Peyer's patch (tissue), 4 donors: ENCODE measurements at regions not wholly inside any gene's neighbourhood (a gene's known extent, or its start where the extent isn't known, plus 50 kb on each side); places are given as distances from the start of the nearest gene placed in this dataset.

Source experiments
- DNase-seq, 3 donors: peaks; one replicate each; pipeline ENCODE4 v3.0.0-alpha.2; 2017 to 2019
- H3K27ac ChIP-seq, 4 donors: fragments of 200-600 bp; sonication (generic); one replicate each; pipeline ENCODE4 v1.5.1; 2016 to 2019
- H3K27me3 ChIP-seq, 2 donors: fragments of 200-600 bp; sonication (generic); one replicate each; pipeline ENCODE4 v1.5.1; 2019
- H3K36me3 ChIP-seq, 3 donors: fragments of 200-600 bp; sonication (generic); one replicate each; pipeline ENCODE4 v1.5.1; 2016 to 2019
- H3K4me1 ChIP-seq, 4 donors: fragments of 200-600 bp; sonication (generic); one replicate each; pipeline ENCODE4 v1.5.1; 2016 to 2019
- H3K4me3 ChIP-seq, 4 donors: fragments of 200-600 bp; sonication (generic); 1 replicate in 3 of 4; 2 replicates in 1 of 4; pipeline ENCODE4 v1.5.1; 2016 to 2019; ENCODE audit warnings: mild to moderate bottlenecking in 1 of 4
- H3K9me3 ChIP-seq, 4 donors: fragments of 200-600 bp; sonication (generic); one replicate each; pipeline ENCODE4 v1.5.1; 2016 to 2019; ENCODE audit warnings: mild to moderate bottlenecking in 1 of 4
- POLR2A ChIP-seq, 2 donors: fragments of 450-650 bp; IDR thresholded peaks; one replicate each; pipeline ENCODE4 v1.5.1; 2017; ENCODE audit warnings: antibody characterized with exemption in 2 of 2, mild to moderate bottlenecking in 2 of 2, moderate library complexity in 2 of 2
- TF ChIP-seq, protein P1 (sequence below), 6 experiments: fragments of 450-650 bp in 4 of 6; fragments of 200-600 bp in 2 of 6; sonication (generic) in 1 of 6; IDR thresholded peaks; one replicate each; pipeline ENCODE4 v1.5.1; 2017 to 2019; ENCODE audit warnings: antibody characterized with exemption in 6 of 6, mild to moderate bottlenecking in 3 of 6, moderate library complexity in 1 of 6

DNA sequence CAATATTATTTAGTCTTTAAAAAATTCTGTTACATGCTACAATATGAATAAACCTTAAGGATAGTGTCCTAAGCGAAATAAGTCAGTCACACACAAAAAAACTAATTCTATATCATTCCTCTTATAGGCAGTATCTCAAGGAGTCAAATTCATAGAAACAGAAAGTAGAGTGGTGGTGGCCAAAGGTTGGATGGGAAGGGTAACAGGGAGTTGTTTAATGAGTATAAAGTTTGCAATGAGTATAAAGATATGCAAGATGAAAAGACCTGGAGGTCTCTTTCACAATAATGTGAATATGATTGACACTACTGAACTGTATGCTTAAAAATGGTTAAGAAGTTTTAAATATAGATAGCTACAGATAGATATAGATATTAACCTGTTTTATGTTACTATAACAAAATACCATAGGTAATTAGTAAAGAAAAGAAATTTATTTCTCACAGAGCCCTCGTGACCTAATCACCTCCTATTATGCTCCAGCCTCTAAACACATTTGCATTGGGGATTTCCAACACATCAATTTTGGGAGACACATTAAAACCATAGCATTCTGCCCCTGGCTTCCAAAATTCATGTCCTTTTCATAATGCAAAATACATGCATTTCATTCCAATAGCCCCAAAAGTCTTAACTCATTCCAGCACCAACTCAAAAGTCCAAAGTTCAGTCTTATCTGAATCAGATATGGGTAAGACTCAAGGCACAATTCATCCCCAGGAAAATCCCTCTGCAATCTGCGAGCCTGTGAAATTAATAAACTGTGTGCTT, 93.6 kb downstream of the ATPSCKMT start:
- DNase-seq, result no peak
- Histone ChIP-seq H3K27me3 (no peaks in the 10 kb centered on the region), H3K4me3 (no peak overlapping the region), H3K36me3 (no peaks in the 10 kb centered on the region), H3K9me3 (no peaks in the 10 kb centered on the region), H3K4me1 (peaks cover 0 to 8% (median 0%) of the 10 kb centered on the region in 4 donors), H3K27ac (no peak overlapping the region)
- TF ChIP-seq POLR2A (IDR thresholded peaks at IDR 0.05), result no peak
- TF ChIP-seq, protein P1, sequence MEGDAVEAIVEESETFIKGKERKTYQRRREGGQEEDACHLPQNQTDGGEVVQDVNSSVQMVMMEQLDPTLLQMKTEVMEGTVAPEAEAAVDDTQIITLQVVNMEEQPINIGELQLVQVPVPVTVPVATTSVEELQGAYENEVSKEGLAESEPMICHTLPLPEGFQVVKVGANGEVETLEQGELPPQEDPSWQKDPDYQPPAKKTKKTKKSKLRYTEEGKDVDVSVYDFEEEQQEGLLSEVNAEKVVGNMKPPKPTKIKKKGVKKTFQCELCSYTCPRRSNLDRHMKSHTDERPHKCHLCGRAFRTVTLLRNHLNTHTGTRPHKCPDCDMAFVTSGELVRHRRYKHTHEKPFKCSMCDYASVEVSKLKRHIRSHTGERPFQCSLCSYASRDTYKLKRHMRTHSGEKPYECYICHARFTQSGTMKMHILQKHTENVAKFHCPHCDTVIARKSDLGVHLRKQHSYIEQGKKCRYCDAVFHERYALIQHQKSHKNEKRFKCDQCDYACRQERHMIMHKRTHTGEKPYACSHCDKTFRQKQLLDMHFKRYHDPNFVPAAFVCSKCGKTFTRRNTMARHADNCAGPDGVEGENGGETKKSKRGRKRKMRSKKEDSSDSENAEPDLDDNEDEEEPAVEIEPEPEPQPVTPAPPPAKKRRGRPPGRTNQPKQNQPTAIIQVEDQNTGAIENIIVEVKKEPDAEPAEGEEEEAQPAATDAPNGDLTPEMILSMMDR (IDR thresholded peaks at IDR 0.05), result no peak

DNA sequence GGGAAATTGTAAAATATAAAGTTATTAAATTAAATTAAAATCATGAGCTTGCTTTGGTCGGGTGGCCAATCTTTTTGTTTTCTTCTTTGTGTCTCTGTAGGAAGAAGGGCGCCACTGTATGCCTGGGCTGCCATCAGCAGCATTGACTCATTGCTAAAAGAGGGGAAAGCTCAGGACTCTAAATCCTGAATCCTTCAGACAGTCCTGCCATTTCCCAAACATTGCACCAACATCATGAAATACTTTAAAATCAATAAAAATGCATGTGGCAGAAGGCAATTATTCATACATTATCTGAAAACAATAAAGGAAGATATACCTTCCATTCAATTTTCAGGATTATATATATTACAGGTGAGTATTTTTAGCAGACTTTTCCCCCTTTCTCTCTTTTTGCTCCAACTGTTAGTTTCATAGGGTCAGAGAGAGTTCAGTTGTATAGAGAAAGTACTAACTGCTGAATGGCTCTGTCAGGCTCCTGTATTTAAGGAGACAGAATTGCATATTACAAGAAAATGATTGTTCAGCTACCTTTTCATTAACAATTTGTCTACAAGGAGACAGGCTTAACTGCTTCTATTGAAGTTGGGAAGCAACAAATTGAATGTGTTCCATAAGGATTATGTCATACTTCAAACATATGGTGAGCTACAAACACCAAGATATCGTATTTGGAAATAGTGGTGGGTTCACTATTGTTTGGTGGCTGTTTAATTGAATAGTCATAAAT, 95.7 kb downstream of the ATPSCKMT start:
- no peak overlapping the region for H3K4me3 ChIP-seq
- DNase-seq, result no peak

DNA sequence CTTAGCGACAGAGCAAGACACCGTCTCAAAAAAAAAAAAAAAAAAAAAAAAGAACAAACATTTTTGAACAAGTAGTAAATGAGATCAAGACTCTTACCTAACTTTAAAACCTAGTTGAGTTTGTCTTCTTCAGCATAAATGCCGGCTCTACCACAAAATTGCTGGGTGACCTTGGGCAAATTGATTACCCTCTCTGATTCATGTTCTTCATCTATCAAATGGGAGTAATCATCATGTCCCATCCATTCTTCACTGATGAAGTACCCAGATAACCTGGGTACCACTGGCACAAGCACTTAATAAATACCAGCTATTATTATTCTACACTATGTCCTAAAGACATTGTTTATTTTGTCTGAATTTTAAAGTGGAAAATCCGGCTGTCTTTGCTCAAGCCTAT, 96.3 kb downstream of the ATPSCKMT start:
- no peak for TF ChIP-seq POLR2A (IDR thresholded peaks at IDR 0.05)
- TF ChIP-seq, protein P1 (IDR thresholded peaks at IDR 0.05), result no peak
- Histone ChIP-seq H3K4me3 (no peak overlapping the region), H3K4me1 (peaks cover 0 to 8% (median 0%) of the 10 kb centered on the region in 4 donors)

More for the DNA sequence above, 95.7 kb downstream of the ATPSCKMT start:
- Histone ChIP-seq H3K27me3 (no peaks in the 10 kb centered on the region), H3K9me3 (no peaks in the 10 kb centered on the region), H3K4me1 (peaks cover 0 to 8% (median 0%) of the 10 kb centered on the region in 4 donors), H3K27ac (no peak overlapping the region), H3K36me3 (no peaks in the 10 kb centered on the region)
- TF ChIP-seq, protein P1 (IDR thresholded peaks at IDR 0.05), result no peak
- TF ChIP-seq POLR2A (IDR thresholded peaks at IDR 0.05), result no peak

DNA sequence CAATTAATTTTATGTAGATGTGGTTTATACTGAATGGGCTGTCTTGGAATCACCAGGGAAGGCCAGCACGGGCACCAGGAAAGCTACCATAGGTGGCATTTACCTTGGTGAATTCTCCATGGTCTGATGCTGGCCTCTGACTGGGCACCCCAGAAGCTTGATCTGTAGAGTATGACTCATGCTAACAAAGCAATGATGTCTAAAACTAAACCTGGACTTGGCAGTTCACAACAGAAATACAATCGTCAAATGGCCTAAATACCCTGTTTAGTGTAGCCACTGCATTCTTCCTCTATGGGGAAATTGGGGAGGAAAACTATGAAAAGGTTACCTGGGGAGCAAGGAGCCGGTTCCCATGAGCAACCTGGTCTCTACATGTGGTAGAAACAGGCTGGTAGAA, 98.0 kb downstream of the ATPSCKMT start:
- H3K27me3 ChIP-seq, result no peaks in the 10 kb centered on the region
- no peaks in the 10 kb centered on the region for H3K9me3 ChIP-seq
- no peak for DNase-seq
- no peak overlapping the region for H3K4me3 ChIP-seq
- H3K36me3 ChIP-seq, result no peaks in the 10 kb centered on the region
- H3K27ac ChIP-seq, result no peak overlapping the region
- no peak for TF ChIP-seq POLR2A (IDR thresholded peaks at IDR 0.05)
- TF ChIP-seq, protein P1 (IDR thresholded peaks at IDR 0.05), result no peak
- H3K4me1 ChIP-seq, result peaks cover 0 to 2% (median 0%) of the 10 kb centered on the region in 4 donors

More for the DNA sequence above, 96.3 kb downstream of the ATPSCKMT start:
- Histone ChIP-seq H3K36me3 (no peaks in the 10 kb centered on the region), H3K27ac (no peak overlapping the region), H3K9me3 (no peaks in the 10 kb centered on the region), H3K27me3 (no peaks in the 10 kb centered on the region)
- DNase-seq, result no peak

DNA sequence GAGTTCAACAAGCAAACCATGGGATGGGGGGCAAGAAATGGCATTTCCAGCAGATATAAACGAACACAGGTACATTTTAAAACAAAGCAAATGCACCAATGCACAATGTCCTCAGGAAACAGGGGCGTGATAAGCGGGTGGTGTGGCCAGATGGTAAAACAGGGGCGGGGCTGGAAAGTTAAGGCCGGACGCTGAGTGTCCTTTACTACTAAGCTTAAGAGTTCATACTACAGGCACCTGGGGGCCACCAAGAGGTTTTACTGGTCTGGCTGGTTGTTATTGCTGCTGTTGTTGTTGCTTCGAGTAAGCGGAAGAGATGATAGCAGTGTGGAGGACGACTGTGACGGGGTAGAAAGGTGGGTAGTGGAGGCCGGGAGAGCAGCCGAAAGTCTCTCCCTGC, 99.8 kb downstream of the ATPSCKMT start:
- no peaks in the 10 kb centered on the region for H3K4me1 ChIP-seq
- DNase-seq, result no peak
- H3K27ac ChIP-seq, result no peak overlapping the region
- H3K4me3 ChIP-seq, result no peak overlapping the region
- no peaks in the 10 kb centered on the region for H3K36me3 ChIP-seq
- H3K27me3 ChIP-seq, result no peaks in the 10 kb centered on the region
- no peaks in the 10 kb centered on the region for H3K9me3 ChIP-seq
- TF ChIP-seq, protein P1 (IDR thresholded peaks at IDR 0.05), result no peak
- TF ChIP-seq POLR2A (IDR thresholded peaks at IDR 0.05), result no peak
